NT2/D1 (cell line): ENCODE measurements at regions not wholly inside any gene's neighbourhood (a gene's known extent, or its start where the extent isn't known, plus 50 kb on each side); places are given as distances from the start of the nearest gene placed in this dataset.

Source experiments
- DNase-seq: peaks from one replicate; pipeline ENCODE4 v3.0.0-alpha.2; 2011; ENCODE audit warnings: low read depth, low spot score
- H3K27me3 ChIP-seq: 2 replicates; pipeline ENCODE4 v1.6.0; 2011; ENCODE audit warnings: mild to moderate bottlenecking; ENCODE audit not compliant: insufficient read length, insufficient read depth
- H3K36me3 ChIP-seq: 2 replicates; pipeline ENCODE4 v1.6.1; 2011; ENCODE audit warnings: mild to moderate bottlenecking, low read length, mixed read lengths; ENCODE audit not compliant: insufficient read depth, insufficient read length
- H3K4me1 ChIP-seq: 2 replicates; pipeline ENCODE4 v1.5.1; 2011; ENCODE audit not compliant: insufficient read depth, insufficient read length
- H3K4me3 ChIP-seq: 2 replicates; pipeline ENCODE4 v1.5.1; 2011; ENCODE audit warnings: low read depth; ENCODE audit not compliant: insufficient read length
- H3K9ac ChIP-seq: 2 replicates; pipeline ENCODE4 v1.6.0; 2011; ENCODE audit warnings: low read depth; ENCODE audit not compliant: insufficient read length
- H3K9me3 ChIP-seq: 2 replicates; pipeline ENCODE4 v1.5.1; 2011; ENCODE audit warnings: mild to moderate bottlenecking, low read length; ENCODE audit not compliant: insufficient read depth
- SUZ12 ChIP-seq: IDR thresholded peaks from 2 replicates; pipeline ENCODE4 v1.6.1; 2011; ENCODE audit not compliant: insufficient read length, insufficient read depth; ENCODE audit errors: extremely low read depth
- YY1 ChIP-seq: IDR thresholded peaks from 2 replicates; pipeline ENCODE4 v1.6.1; 2011; ENCODE audit not compliant: insufficient read length, insufficient read depth
- ZNF274 ChIP-seq: IDR thresholded peaks from 2 replicates; pipeline ENCODE4 v1.6.1; 2011; ENCODE audit warnings: mild to moderate bottlenecking, low read depth, low read length

DNA sequence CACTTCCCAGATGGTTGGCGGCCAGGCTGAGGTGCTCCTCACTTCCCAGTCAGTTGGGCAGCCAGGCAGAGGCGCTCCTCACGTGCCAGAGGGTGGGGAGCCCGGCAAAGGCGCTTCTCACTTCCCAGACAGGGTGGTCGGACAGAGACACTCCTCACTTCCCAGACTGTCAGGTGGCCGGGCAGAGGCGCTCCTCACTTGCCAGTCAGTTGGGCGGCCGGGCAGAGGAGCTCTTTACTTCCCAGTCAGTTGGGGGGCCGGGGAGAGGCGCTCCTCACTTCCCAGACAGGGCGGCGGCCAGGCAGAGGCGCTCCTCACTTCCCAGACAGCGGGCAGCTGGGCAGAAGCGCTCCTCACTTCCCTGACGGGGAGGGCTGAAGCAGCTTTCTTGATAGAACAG, 143.0 kb upstream of the ARID2 start:
- Histone ChIP-seq H3K9ac (no peak overlapping the region), H3K4me3 (no peak overlapping the region), H3K27me3 (no peaks in the 10 kb centered on the region), H3K36me3 (no peaks in the 10 kb centered on the region), H3K4me1 (no peaks in the 10 kb centered on the region), H3K9me3 (peaks cover 20% of the 10 kb centered on the region)
- no peak for DNase-seq
- TF ChIP-seq ZNF274 = no peak
- no peak for TF ChIP-seq YY1
- no peak for TF ChIP-seq SUZ12

DNA sequence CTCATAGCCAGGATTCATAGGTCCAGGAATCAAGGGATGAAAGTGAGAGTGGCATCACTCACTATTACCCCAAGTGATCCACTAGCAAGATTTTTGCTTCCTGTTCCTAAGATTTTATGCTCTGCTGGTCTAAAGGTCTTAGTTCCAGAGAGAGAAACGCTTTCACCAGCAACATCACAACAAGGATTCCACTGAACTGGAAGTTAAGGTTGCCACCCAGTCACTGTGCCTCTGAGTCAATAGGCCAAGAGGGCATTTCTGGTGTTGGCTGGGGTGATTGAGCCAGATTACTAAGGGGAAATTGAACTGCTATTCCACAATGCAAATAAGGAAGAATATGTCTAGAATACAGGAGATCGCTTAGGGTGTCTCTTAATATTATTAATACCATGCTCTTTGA, 142.5 kb upstream of the ARID2 start:
- H3K9me3 ChIP-seq = peaks cover 20% of the 10 kb centered on the region
- TF ChIP-seq SUZ12 (no peak), YY1 (no peak), ZNF274 (no peak)
- H3K4me1 ChIP-seq = no peaks in the 10 kb centered on the region
- H3K9ac ChIP-seq = no peak overlapping the region
- no peak overlapping the region for H3K4me3 ChIP-seq
- H3K27me3 ChIP-seq = no peaks in the 10 kb centered on the region
- no peak for DNase-seq
- no peaks in the 10 kb centered on the region for H3K36me3 ChIP-seq

DNA sequence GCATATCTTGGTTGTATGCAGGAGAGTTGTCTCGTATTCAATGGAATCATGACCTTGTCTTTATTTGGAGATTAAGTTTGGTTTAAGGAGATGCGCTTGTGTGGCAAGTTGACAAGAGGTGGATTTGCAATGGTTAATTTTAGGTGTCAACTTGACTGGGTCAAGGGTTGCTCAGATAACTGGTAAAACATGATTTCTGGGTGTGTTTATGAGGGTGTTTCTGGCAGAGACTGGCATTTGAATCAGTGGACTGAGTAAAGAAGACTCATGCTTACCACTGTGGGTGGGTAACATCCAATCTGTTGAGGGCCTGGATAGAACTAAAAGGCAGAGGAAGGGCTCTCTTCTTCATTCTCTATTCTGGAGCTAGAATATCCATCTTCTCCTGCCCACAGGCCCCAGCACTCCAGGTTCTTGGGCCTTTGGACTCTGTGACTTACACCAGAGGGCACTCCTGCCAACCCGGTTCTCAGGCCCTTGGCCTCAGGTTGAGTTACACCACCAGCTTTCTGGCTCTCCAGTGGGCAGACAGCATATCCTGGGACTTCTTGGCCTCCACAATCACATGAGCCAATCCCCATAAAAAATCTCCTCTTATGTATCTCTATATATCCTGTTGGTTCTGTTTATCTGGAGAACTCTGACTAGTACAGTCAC, 141.5 kb upstream of the ARID2 start:
- Histone ChIP-seq H3K4me3 (no peak overlapping the region), H3K9ac (no peak overlapping the region), H3K9me3 (peaks cover 20% of the 10 kb centered on the region), H3K4me1 (no peaks in the 10 kb centered on the region), H3K27me3 (no peaks in the 10 kb centered on the region), H3K36me3 (no peaks in the 10 kb centered on the region)
- no peak for DNase-seq
- no peak for TF ChIP-seq YY1
- TF ChIP-seq SUZ12 = no peak
- no peak for TF ChIP-seq ZNF274

DNA sequence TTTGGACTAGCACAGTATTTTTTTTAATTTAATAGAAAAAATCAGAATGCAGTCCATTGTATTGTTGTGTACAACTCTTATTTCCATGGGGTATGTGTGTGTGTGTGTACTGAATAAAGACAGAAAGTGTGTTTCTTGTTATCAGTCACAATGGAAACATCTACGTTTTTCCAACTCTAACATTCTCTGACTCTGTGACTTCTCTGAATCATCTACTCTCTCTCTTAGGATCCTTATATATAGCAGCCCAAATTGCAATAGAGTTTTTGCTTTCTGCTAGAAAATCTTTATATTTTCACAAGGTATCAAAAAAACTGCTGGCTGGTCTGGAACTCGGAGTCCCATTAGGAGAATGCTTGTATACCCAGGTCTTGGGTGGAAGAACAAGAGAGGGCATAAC, 138.9 kb upstream of the ARID2 start:
- no peak for DNase-seq
- Histone ChIP-seq H3K4me1 (no peaks in the 10 kb centered on the region), H3K9me3 (peaks cover 15% of the 10 kb centered on the region), H3K27me3 (no peaks in the 10 kb centered on the region), H3K4me3 (no peak overlapping the region), H3K9ac (no peak overlapping the region), H3K36me3 (no peaks in the 10 kb centered on the region)
- TF ChIP-seq ZNF274 (no peak), YY1 (no peak), SUZ12 (no peak)

DNA sequence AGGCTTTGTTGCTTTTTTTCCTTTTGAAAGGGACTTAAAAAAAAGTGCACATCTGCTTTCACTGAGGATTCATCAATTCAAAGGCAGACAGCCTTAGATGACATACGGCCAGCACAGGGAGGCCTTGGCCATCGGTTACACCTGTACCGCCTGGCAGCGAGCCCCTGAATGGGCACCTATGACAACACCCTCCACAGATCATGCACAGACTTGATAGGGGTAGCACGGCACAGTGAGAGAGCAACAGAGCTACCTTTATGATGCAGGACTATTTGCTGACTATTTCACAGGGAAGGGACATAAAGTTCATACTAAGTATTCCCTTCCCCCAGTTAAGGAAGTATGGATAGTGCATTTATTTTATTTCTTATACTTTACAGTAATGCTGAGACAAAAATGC, 137.9 kb upstream of the ARID2 start:
- Histone ChIP-seq H3K9me3 (peaks cover 5% of the 10 kb centered on the region), H3K27me3 (no peaks in the 10 kb centered on the region), H3K9ac (no peak overlapping the region), H3K4me3 (no peak overlapping the region), H3K36me3 (no peaks in the 10 kb centered on the region), H3K4me1 (no peaks in the 10 kb centered on the region)
- DNase-seq = no peak
- TF ChIP-seq ZNF274 (no peak), YY1 (no peak), SUZ12 (no peak)

DNA sequence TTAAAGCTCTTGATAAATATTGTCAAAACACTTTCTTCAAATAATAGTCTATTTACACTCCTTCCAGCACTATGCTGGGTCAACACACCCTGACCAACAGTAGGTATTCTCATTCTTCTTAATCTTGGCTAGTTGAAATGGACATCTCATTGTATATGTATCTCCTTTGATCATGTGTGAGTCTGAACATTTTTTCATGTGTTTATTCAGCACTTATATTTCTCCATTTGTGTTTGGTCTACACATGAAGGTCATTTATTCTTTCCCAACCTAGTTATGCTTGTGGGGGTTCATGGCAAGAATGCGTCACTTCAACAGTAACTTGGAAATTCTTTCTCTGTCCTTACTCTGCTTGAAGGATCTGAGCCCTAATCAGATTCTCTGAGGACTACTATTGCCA, 133.1 kb upstream of the ARID2 start:
- no peaks in the 10 kb centered on the region for H3K36me3 ChIP-seq
- no peak overlapping the region for H3K9ac ChIP-seq
- no peaks in the 10 kb centered on the region for H3K27me3 ChIP-seq

DNA sequence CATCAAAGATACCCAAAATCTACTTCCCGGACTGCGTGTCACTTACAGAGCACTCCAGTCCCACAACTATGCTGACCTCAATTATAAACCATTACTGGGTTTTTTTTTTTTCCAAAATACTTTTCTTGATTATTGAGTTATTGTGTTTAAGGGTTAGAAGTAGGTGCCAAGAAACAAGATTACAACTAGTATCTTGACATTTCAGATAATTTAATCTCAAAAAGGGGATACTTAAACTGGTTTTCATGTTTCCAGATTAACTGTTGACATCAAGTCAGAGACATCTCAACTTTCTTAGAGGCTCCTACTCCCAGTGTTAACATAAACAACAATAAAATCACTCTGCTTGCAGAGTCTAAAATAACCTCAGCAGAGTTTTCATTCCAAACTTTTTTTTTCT, 131.2 kb upstream of the ARID2 start:
- no peak for DNase-seq
- Histone ChIP-seq H3K4me1 (no peaks in the 10 kb centered on the region), H3K4me3 (no peak overlapping the region), H3K9me3 (no peaks in the 10 kb centered on the region), H3K27me3 (no peaks in the 10 kb centered on the region), H3K36me3 (no peaks in the 10 kb centered on the region), H3K9ac (no peak overlapping the region)
- TF ChIP-seq SUZ12 (no peak), ZNF274 (no peak), YY1 (no peak)

More for the DNA sequence above, 133.1 kb upstream of the ARID2 start:
- Histone ChIP-seq H3K4me1 (no peaks in the 10 kb centered on the region), H3K9me3 (no peaks in the 10 kb centered on the region), H3K4me3 (no peak overlapping the region)
- TF ChIP-seq ZNF274 (no peak), SUZ12 (no peak), YY1 (no peak)
- no peak for DNase-seq

DNA sequence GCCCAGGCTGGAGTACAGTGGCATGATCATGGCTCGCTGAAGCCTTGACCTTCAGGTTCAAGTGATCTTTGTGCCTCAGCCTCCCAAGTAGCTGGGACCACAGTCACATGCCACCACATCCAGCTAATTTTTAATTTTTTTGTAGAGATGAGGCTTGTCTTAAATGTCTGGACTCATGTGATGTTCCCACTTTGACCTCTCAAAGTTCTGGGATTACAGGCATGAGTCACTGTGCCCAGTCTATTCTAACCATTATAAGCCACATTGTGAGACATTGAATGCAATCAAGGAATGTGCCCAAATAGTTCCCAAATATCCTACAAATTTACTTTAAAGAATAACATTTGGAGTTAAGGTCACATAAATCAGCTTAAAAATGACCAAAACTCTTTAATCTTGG, 130.7 kb upstream of the ARID2 start:
- TF ChIP-seq SUZ12 (no peak), ZNF274 (no peak), YY1 (no peak)
- H3K27me3 ChIP-seq = no peaks in the 10 kb centered on the region
- DNase-seq = no peak
- H3K9me3 ChIP-seq = no peaks in the 10 kb centered on the region
- no peak overlapping the region for H3K9ac ChIP-seq
- H3K4me3 ChIP-seq = no peak overlapping the region
- no peaks in the 10 kb centered on the region for H3K36me3 ChIP-seq
- no peaks in the 10 kb centered on the region for H3K4me1 ChIP-seq
